ENCODE measurements at regions not wholly inside any gene's neighbourhood (a gene's known extent, or its start where the extent isn't known, plus 50 kb on each side); places are given as distances from the start of the nearest gene placed in this dataset.
A peak's percentile ranks its signal among the peaks of the same experiment; 100 is the strongest.
"Not testable (repeated sequence)": the region's sequence is repeated elsewhere in the genome, so short reads cannot be mapped to it uniquely, and the experiment has no call there.

GRCh38 chr10:47676102-47676501 is 87.3 kb downstream of the SYT15B start:
- DNase-seq; H3K9me3 ChIP-seq (ENCODE audit: control insufficient read depth, low read length); H3K4me1 ChIP-seq (ENCODE audit: control insufficient read depth, insufficient read depth, low read length); intact Hi-C loops (cut with DNase I); H3K27me3 ChIP-seq (ENCODE audit: control insufficient read depth, insufficient read depth); H3K4me3 ChIP-seq (ENCODE audit: low read length); ATAC-seq; H3K27ac ChIP-seq (ENCODE audit: low read length): not testable (repeated sequence)
- WGBS: 90% methylated on average over 1 of the region's 1 CpG

DNA sequence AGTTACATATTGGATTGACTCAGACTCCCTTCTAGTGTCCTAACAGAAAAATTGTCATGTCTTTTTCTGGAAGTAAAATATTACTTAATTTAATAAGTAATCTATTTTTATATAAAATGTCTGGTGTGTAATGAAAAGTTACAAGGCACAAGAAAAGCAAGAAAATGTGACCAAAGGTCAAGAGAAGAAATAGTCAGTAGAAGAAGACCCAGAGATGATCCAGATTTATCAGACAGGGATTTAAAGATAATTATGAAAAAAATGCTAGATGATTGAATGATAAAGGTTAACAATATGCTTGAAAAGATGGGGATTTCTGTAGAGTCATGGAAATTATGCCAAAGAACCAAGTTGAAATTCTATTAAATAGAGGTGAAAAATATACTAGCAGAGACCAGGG is 87.8 kb downstream of the SYT15B start:
- DNase-seq; H3K27ac ChIP-seq (ENCODE audit: low read length); H3K27me3 ChIP-seq (ENCODE audit: control insufficient read depth, insufficient read depth); ATAC-seq; H3K4me1 ChIP-seq (ENCODE audit: control insufficient read depth, insufficient read depth, low read length); intact Hi-C loops (cut with DNase I); H3K4me3 ChIP-seq (ENCODE audit: low read length); H3K9me3 ChIP-seq (ENCODE audit: control insufficient read depth, low read length): not testable (repeated sequence)

DNA sequence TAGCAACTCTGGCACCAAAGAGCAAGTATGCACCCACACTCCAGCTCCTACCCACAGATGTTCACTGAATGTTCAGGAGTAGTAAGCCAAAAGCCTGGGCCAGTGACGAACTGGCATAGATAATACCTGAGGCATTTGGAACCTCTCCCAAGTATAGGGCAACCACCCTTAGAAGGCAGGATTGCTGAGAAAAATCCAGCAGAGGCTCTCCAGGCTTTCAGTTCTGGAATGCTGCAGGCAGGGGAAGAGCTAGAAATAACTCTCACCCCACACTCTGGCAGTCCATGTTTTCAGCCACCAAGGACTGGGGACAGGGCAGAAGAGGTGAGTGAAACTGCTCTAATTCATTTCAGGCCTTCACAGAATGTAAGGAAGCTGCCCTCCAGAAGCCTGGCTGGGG is 90.3 kb downstream of the SYT15B start:
- H3K4me1 ChIP-seq (ENCODE audit: control insufficient read depth, insufficient read depth, low read length); H3K27me3 ChIP-seq (ENCODE audit: control insufficient read depth, insufficient read depth); intact Hi-C loops (cut with DNase I); H3K4me3 ChIP-seq (ENCODE audit: low read length); H3K9me3 ChIP-seq (ENCODE audit: control insufficient read depth, low read length); H3K27ac ChIP-seq (ENCODE audit: low read length); DNase-seq: not testable (repeated sequence)
- peak; percentile 78 to 89 for ATAC-seq
- no CpG with 5 or more reads among the region's 1 CpG for WGBS

GRCh38 chr10:47670857-47671256 is 92.5 kb downstream of the SYT15B start:
- intact Hi-C loops (cut with DNase I); H3K27ac ChIP-seq (ENCODE audit: low read length); H3K4me3 ChIP-seq (ENCODE audit: low read length); ATAC-seq; H3K9me3 ChIP-seq (ENCODE audit: control insufficient read depth, low read length); H3K4me1 ChIP-seq (ENCODE audit: control insufficient read depth, insufficient read depth, low read length); H3K27me3 ChIP-seq (ENCODE audit: control insufficient read depth, insufficient read depth); DNase-seq: not testable (repeated sequence)
- 69% methylated on average over 1 of the region's 2 CpGs for WGBS

DNA sequence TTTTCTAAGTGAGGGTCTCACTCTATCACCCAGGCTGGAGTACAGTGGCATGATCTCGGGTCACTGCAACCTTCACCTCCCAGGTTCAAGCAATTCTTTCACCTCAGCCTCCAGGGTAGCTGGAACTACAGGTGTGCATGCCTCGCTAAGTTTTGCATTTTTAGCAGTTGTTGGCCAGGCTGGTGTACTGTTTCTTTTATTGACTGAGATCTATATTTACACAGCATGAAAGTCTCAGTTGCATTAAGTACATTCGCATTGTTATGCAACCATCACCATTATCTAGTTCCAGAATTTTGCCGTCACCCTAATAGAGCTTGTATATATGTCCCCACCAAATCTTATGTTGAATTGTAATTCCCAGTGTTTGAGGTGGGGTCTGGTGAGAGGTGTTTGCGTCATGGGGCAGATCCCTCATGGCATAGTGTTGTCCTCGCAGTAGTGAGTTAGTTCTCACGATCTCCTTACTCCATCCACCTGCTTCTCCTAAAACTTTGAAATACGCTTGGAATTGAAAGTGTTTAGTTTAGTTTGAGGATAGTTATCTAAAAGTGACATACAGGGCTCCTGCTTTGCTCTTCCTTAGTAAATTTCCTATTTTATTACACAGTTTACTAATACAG is 101.3 kb downstream of the SYT15B start:
- H3K4me1 ChIP-seq (ENCODE audit: control insufficient read depth, insufficient read depth, low read length); H3K9me3 ChIP-seq (ENCODE audit: control insufficient read depth, low read length); ATAC-seq; intact Hi-C loops (cut with DNase I); H3K27ac ChIP-seq (ENCODE audit: low read length); H3K4me3 ChIP-seq (ENCODE audit: low read length); DNase-seq; H3K27me3 ChIP-seq (ENCODE audit: control insufficient read depth, insufficient read depth): not testable (repeated sequence)
- WGBS: 78% methylated on average over 3 of the region's 8 CpGs

DNA sequence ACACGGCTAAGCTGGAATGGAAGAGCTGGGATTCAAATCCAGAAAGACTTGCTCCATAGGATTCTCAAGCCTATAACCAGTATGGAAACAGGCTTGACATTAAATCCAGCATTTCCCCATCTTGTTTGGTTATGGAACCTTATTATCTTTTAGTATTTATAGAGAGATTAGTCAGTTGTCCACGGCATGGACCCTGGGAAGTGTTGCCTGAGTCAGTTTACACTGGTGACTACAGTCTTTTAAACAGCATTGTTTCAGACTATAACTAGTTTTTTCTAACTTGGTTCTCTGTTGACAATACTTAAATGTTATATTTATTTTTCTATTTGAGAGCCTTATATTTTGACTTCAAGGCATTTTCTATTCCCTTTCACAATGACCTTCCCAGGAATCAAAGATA is 106.7 kb downstream of the SYT15B start:
- H3K4me1 ChIP-seq (ENCODE audit: control insufficient read depth, insufficient read depth, low read length); H3K9me3 ChIP-seq (ENCODE audit: control insufficient read depth, low read length); intact Hi-C loops (cut with DNase I); H3K27ac ChIP-seq (ENCODE audit: low read length); ATAC-seq; H3K27me3 ChIP-seq (ENCODE audit: control insufficient read depth, insufficient read depth); H3K4me3 ChIP-seq (ENCODE audit: low read length); DNase-seq: not testable (repeated sequence)
- WGBS: no CpG with 5 or more reads among the region's 2 CpGs

DNA sequence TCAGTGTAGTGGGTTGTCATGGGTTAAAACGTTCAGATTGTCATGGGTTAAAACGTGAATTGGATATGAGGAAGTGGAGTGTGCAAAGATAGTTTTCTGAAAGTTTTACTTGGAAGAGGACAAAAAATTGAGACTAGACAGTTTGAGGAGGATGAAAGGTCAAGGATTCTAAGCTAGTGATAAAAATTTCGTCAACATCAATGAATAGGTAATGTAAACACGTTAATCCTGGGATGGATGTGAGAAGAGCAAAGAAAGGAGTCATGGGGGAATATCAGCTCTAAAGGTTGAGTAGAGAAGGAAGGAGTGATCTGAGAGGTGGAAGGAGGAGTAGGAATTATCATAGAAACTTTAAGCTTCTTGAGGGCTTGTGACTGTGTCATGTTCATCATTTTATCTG is 109.2 kb downstream of the SYT15B start:
- WGBS: 68% methylated on average over 2 of the region's 4 CpGs
- H3K4me1 ChIP-seq (ENCODE audit: control insufficient read depth, insufficient read depth, low read length); H3K27me3 ChIP-seq (ENCODE audit: control insufficient read depth, insufficient read depth); H3K4me3 ChIP-seq (ENCODE audit: low read length); H3K27ac ChIP-seq (ENCODE audit: low read length); H3K9me3 ChIP-seq (ENCODE audit: control insufficient read depth, low read length); DNase-seq; ATAC-seq; intact Hi-C loops (cut with DNase I): not testable (repeated sequence)

GRCh38 chr10:47648594-47648993 is 114.8 kb downstream of the SYT15B start:
- H3K9me3 ChIP-seq (ENCODE audit: control insufficient read depth, low read length); ATAC-seq; intact Hi-C loops (cut with DNase I); DNase-seq; H3K27ac ChIP-seq (ENCODE audit: low read length); H3K4me3 ChIP-seq (ENCODE audit: low read length); H3K4me1 ChIP-seq (ENCODE audit: control insufficient read depth, insufficient read depth, low read length); H3K27me3 ChIP-seq (ENCODE audit: control insufficient read depth, insufficient read depth): not testable (repeated sequence)
- no CpG with 5 or more reads among the region's 2 CpGs for WGBS

DNA sequence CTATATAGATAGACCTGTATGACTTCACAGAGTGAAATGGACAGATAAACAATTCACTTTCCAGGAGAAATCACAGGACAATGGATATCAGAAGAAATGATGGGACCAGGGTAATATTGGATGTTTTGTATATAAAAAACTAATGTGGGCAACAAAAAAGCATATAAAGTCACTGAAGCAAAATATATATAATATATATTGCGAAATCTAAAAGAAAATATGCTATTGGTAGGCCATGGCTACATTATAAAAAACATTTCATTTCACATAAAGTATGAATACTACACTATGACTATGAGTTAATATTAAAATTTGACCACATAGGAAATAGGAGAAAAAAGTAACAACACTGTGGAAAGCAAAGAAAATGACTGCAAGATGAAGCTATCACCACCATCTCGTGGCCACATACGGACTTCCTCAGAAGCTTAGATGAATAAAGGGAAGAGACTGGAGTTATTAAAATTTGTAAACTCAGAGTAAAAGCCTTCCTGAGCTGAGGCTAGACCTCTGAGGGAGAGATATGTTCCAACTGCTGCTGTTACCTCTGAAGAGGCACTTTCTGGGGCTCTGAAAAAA is 115.8 kb downstream of the SYT15B start:
- H3K4me1 ChIP-seq (ENCODE audit: control insufficient read depth, insufficient read depth, low read length); ATAC-seq; H3K9me3 ChIP-seq (ENCODE audit: control insufficient read depth, low read length); H3K27me3 ChIP-seq (ENCODE audit: control insufficient read depth, insufficient read depth); DNase-seq; H3K4me3 ChIP-seq (ENCODE audit: low read length); H3K27ac ChIP-seq (ENCODE audit: low read length); intact Hi-C loops (cut with DNase I): not testable (repeated sequence)
- 59% methylated on average over 3 of the region's 3 CpGs for WGBS

- H3K27me3 ChIP-seq (ENCODE audit: control insufficient read depth, insufficient read depth): not testable (repeated sequence)
Observed at GRCh38 chr10:47646686-47647273, 116.6 kb downstream of the SYT15B start.

GRCh38 chr10:47626975-47627374 is 103.5 kb upstream of the AGAP9 start:
- H3K4me1 ChIP-seq (ENCODE audit: control insufficient read depth, insufficient read depth, low read length); DNase-seq; H3K9me3 ChIP-seq (ENCODE audit: control insufficient read depth, low read length); H3K4me3 ChIP-seq (ENCODE audit: low read length); intact Hi-C loops (cut with DNase I); ATAC-seq; H3K27ac ChIP-seq (ENCODE audit: low read length); H3K27me3 ChIP-seq (ENCODE audit: control insufficient read depth, insufficient read depth): not testable (repeated sequence)
- WGBS: no CpG with 5 or more reads among the region's 1 CpG

More at GRCh38 chr10:47646686-47647273, 116.6 kb downstream of the SYT15B start:
- DNase-seq; H3K9me3 ChIP-seq (ENCODE audit: control insufficient read depth, low read length); H3K4me1 ChIP-seq (ENCODE audit: control insufficient read depth, insufficient read depth, low read length); ATAC-seq; intact Hi-C loops (cut with DNase I); H3K27ac ChIP-seq (ENCODE audit: low read length); H3K4me3 ChIP-seq (ENCODE audit: low read length): not testable (repeated sequence)
- 0% methylated on average over 1 of the region's 2 CpGs for WGBS

Measured in right cardiac atrium (tissue), 5 donors.